Left ventricle myocardium inferior (tissue), 1 donor: ENCODE measurements at regions not wholly inside any gene's neighbourhood (a gene's known extent, or its start where the extent isn't known, plus 50 kb on each side); places are given as distances from the start of the nearest gene placed in this dataset.

Source experiments
- DNase-seq: peaks from one replicate; pipeline ENCODE4 v3.0.0-alpha.2; 2020
- H3K27ac ChIP-seq: fragments of 200-600 bp; replicated peaks from 2 replicates; pipeline ENCODE4 v1.8.0; 2021
- H3K27me3 ChIP-seq: fragments of 200-600 bp; 2 replicates; pipeline ENCODE4 v1.8.0; 2021; ENCODE audit warnings: low read depth
- H3K36me3 ChIP-seq: fragments of 200-600 bp; 2 replicates; pipeline ENCODE4 v1.8.0; 2021
- H3K4me1 ChIP-seq: fragments of 200-600 bp; 2 replicates; pipeline ENCODE4 v1.8.0; 2021
- H3K4me3 ChIP-seq: fragments of 200-600 bp; 2 replicates; pipeline ENCODE4 v1.8.0; 2021; ENCODE audit warnings: mild to moderate bottlenecking, moderate library complexity
- H3K9me3 ChIP-seq: fragments of 200-600 bp; replicated peaks from 2 replicates; pipeline ENCODE4 v1.8.0; 2021
- CTCF ChIP-seq: fragments of 200-600 bp; IDR thresholded peaks from 2 replicates; pipeline ENCODE4 v1.8.0; 2021; ENCODE audit warnings: antibody characterized with exemption, mild to moderate bottlenecking, borderline replicate concordance
- intact Hi-C: fragments of 100-400 bp; cut with micrococcal nuclease; formaldehyde crosslinking; loops from one replicate; pipeline ENCODE4 v1.11.0; 2022
- donor health status: DM: no; HTN: yes; CAD: no; lungs with severe emphysema.

- Histone ChIP-seq H3K4me3 (no peak overlapping the region), H3K9me3 (no peaks in the 10 kb centered on the region), H3K36me3 (no peaks in the 10 kb centered on the region), H3K27ac (no peak overlapping the region), H3K4me1 (no peaks in the 10 kb centered on the region), H3K27me3 (no peaks in the 10 kb centered on the region)
- intact Hi-C loops = no loop called here
- TF ChIP-seq CTCF = no peak
- DNase-seq = no peak
Measured at GRCh38 chrX:138929926-138930582, 218.5 kb upstream of the FGF13 start.

- Histone ChIP-seq H3K27ac (no peak overlapping the region), H3K27me3 (no peaks in the 10 kb centered on the region), H3K9me3 (no peaks in the 10 kb centered on the region), H3K4me3 (no peak overlapping the region), H3K36me3 (no peaks in the 10 kb centered on the region), H3K4me1 (no peaks in the 10 kb centered on the region)
- DNase-seq = no peak
- intact Hi-C loops = no loop called here
- no peak for TF ChIP-seq CTCF
Measured at GRCh38 chrX:138928737-138929459, 217.4 kb upstream of the FGF13 start.

- no peaks in the 10 kb centered on the region for H3K4me1 ChIP-seq
- intact Hi-C loops = no loop called here
Measured at GRCh38 chrX:138925330-138925729, 213.8 kb upstream of the FGF13 start.

GRCh38 chrX:138923805-138924204, 212.3 kb upstream of the FGF13 start:
- Histone ChIP-seq H3K4me3 (no peak overlapping the region), H3K4me1 (no peaks in the 10 kb centered on the region), H3K27ac (no peak overlapping the region), H3K36me3 (no peaks in the 10 kb centered on the region), H3K27me3 (no peaks in the 10 kb centered on the region), H3K9me3 (no peaks in the 10 kb centered on the region)
- intact Hi-C loops = no loop called here
- DNase-seq = no peak
- no peak for TF ChIP-seq CTCF

More at GRCh38 chrX:138925330-138925729, 213.8 kb upstream of the FGF13 start:
- TF ChIP-seq CTCF = no peak
- no peaks in the 10 kb centered on the region for H3K27me3 ChIP-seq
- no peaks in the 10 kb centered on the region for H3K36me3 ChIP-seq
- DNase-seq = no peak
- no peak overlapping the region for H3K27ac ChIP-seq
- H3K9me3 ChIP-seq = no peaks in the 10 kb centered on the region
- H3K4me3 ChIP-seq = no peak overlapping the region

- TF ChIP-seq CTCF = no peak
- Histone ChIP-seq H3K4me1 (no peaks in the 10 kb centered on the region), H3K27ac (no peak overlapping the region), H3K9me3 (no peaks in the 10 kb centered on the region), H3K4me3 (no peak overlapping the region), H3K36me3 (no peaks in the 10 kb centered on the region), H3K27me3 (no peaks in the 10 kb centered on the region)
- no peak for DNase-seq
- intact Hi-C loops = no loop called here
Measured at GRCh38 chrX:138921031-138921430, 209.5 kb upstream of the FGF13 start.
